ENCODE measurements at regions not wholly inside any gene's neighbourhood (a gene's known extent, or its start where the extent isn't known, plus 50 kb on each side); places are given as distances from the start of the nearest gene placed in this dataset.

- Histone ChIP-seq H3K36me3 (ENCODE audit: insufficient read depth, low read length) (no peaks in the 10 kb centered on the region), H3K9me3 (ENCODE audit: low read length) (no peaks in the 10 kb centered on the region), H3K4me1 (ENCODE audit: insufficient read depth, low read length) (no peaks in the 10 kb centered on the region), H3K4me3 (ENCODE audit: low read length) (no peak overlapping the region), H2AFZ (ENCODE audit: low read depth, low read length) (no peak overlapping the region), H3K27me3 (ENCODE audit: insufficient read depth, low read length) (no peaks in the 10 kb centered on the region)
These were observed 224.4 kb downstream of the BCAS1 start for GRCh38 chr20:53845980-53846379.

GRCh38 chr20:53844259-53844658, 226.1 kb downstream of the BCAS1 start:
- no peaks in the 10 kb centered on the region for H3K36me3 ChIP-seq (ENCODE audit: insufficient read depth, low read length)
- no peaks in the 10 kb centered on the region for H3K4me1 ChIP-seq (ENCODE audit: insufficient read depth, low read length)
- no peak overlapping the region for H3K4me3 ChIP-seq (ENCODE audit: low read length)
- no peaks in the 10 kb centered on the region for H3K9me3 ChIP-seq (ENCODE audit: low read length)
- no peak overlapping the region for H2AFZ ChIP-seq (ENCODE audit: low read depth, low read length)
- no peaks in the 10 kb centered on the region for H3K27me3 ChIP-seq (ENCODE audit: insufficient read depth, low read length)

- no peaks in the 10 kb centered on the region for H3K27me3 ChIP-seq (ENCODE audit: insufficient read depth, low read length)
These were observed 226.7 kb downstream of the BCAS1 start for GRCh38 chr20:53843645-53844044.

GRCh38 chr20:53842301-53843099, 227.9 kb downstream of the BCAS1 start:
- Histone ChIP-seq H3K4me3 (ENCODE audit: low read length) (no peak overlapping the region), H3K27me3 (ENCODE audit: insufficient read depth, low read length) (no peaks in the 10 kb centered on the region), H3K9me3 (ENCODE audit: low read length) (no peaks in the 10 kb centered on the region), H3K36me3 (ENCODE audit: insufficient read depth, low read length) (no peaks in the 10 kb centered on the region), H2AFZ (ENCODE audit: low read depth, low read length) (no peak overlapping the region), H3K4me1 (ENCODE audit: insufficient read depth, low read length) (no peaks in the 10 kb centered on the region)

More at GRCh38 chr20:53843645-53844044, 226.7 kb downstream of the BCAS1 start:
- Histone ChIP-seq H3K9me3 (ENCODE audit: low read length) (no peaks in the 10 kb centered on the region), H3K4me3 (ENCODE audit: low read length) (no peak overlapping the region), H3K4me1 (ENCODE audit: insufficient read depth, low read length) (no peaks in the 10 kb centered on the region), H3K36me3 (ENCODE audit: insufficient read depth, low read length) (no peaks in the 10 kb centered on the region), H2AFZ (ENCODE audit: low read depth, low read length) (no peak overlapping the region)

- no peak overlapping the region for H2AFZ ChIP-seq (ENCODE audit: low read depth, low read length)
- no peaks in the 10 kb centered on the region for H3K9me3 ChIP-seq (ENCODE audit: low read length)
- no peaks in the 10 kb centered on the region for H3K36me3 ChIP-seq (ENCODE audit: insufficient read depth, low read length)
- no peaks in the 10 kb centered on the region for H3K27me3 ChIP-seq (ENCODE audit: insufficient read depth, low read length)
- no peak overlapping the region for H3K4me3 ChIP-seq (ENCODE audit: low read length)
- H3K4me1 ChIP-seq (ENCODE audit: insufficient read depth, low read length), result no peaks in the 10 kb centered on the region
These were observed 228.7 kb downstream of the BCAS1 start for GRCh38 chr20:53841741-53842140.

GRCh38 chr20:53840532-53840931, 229.9 kb downstream of the BCAS1 start:
- no peaks in the 10 kb centered on the region for H3K9me3 ChIP-seq (ENCODE audit: low read length)
- H3K27me3 ChIP-seq (ENCODE audit: insufficient read depth, low read length), result no peaks in the 10 kb centered on the region
- no peak overlapping the region for H3K4me3 ChIP-seq (ENCODE audit: low read length)
- H2AFZ ChIP-seq (ENCODE audit: low read depth, low read length), result no peak overlapping the region
- no peaks in the 10 kb centered on the region for H3K36me3 ChIP-seq (ENCODE audit: insufficient read depth, low read length)
- no peaks in the 10 kb centered on the region for H3K4me1 ChIP-seq (ENCODE audit: insufficient read depth, low read length)

GRCh38 chr20:53839423-53840176, 230.8 kb downstream of the BCAS1 start:
- no peak overlapping the region for H2AFZ ChIP-seq (ENCODE audit: low read depth, low read length)
- H3K4me3 ChIP-seq (ENCODE audit: low read length), result no peak overlapping the region

GRCh38 chr20:53838311-53838868, 232.0 kb downstream of the BCAS1 start:
- Histone ChIP-seq H3K4me1 (ENCODE audit: insufficient read depth, low read length) (no peaks in the 10 kb centered on the region), H3K27me3 (ENCODE audit: insufficient read depth, low read length) (no peaks in the 10 kb centered on the region), H3K36me3 (ENCODE audit: insufficient read depth, low read length) (no peaks in the 10 kb centered on the region), H3K9me3 (ENCODE audit: low read length) (no peaks in the 10 kb centered on the region), H2AFZ (ENCODE audit: low read depth, low read length) (no peak overlapping the region), H3K4me3 (ENCODE audit: low read length) (no peak overlapping the region)

More at GRCh38 chr20:53839423-53840176, 230.8 kb downstream of the BCAS1 start:
- H3K36me3 ChIP-seq (ENCODE audit: insufficient read depth, low read length), result no peaks in the 10 kb centered on the region
- H3K27me3 ChIP-seq (ENCODE audit: insufficient read depth, low read length), result no peaks in the 10 kb centered on the region
- no peaks in the 10 kb centered on the region for H3K4me1 ChIP-seq (ENCODE audit: insufficient read depth, low read length)
- no peaks in the 10 kb centered on the region for H3K9me3 ChIP-seq (ENCODE audit: low read length)

- H3K27me3 ChIP-seq (ENCODE audit: insufficient read depth, low read length), result no peaks in the 10 kb centered on the region
These were observed 233.1 kb downstream of the BCAS1 start for GRCh38 chr20:53837126-53837826.

GRCh38 chr20:53834749-53835148, 235.6 kb downstream of the BCAS1 start:
- Histone ChIP-seq H3K36me3 (ENCODE audit: insufficient read depth, low read length) (no peaks in the 10 kb centered on the region), H3K9me3 (ENCODE audit: low read length) (no peaks in the 10 kb centered on the region), H3K4me1 (ENCODE audit: insufficient read depth, low read length) (no peaks in the 10 kb centered on the region), H3K4me3 (ENCODE audit: low read length) (no peak overlapping the region), H2AFZ (ENCODE audit: low read depth, low read length) (no peak overlapping the region), H3K27me3 (ENCODE audit: insufficient read depth, low read length) (no peaks in the 10 kb centered on the region)

More at GRCh38 chr20:53837126-53837826, 233.1 kb downstream of the BCAS1 start:
- H2AFZ ChIP-seq (ENCODE audit: low read depth, low read length), result no peak overlapping the region
- no peaks in the 10 kb centered on the region for H3K9me3 ChIP-seq (ENCODE audit: low read length)
- no peaks in the 10 kb centered on the region for H3K4me1 ChIP-seq (ENCODE audit: insufficient read depth, low read length)
- no peaks in the 10 kb centered on the region for H3K36me3 ChIP-seq (ENCODE audit: insufficient read depth, low read length)
- H3K4me3 ChIP-seq (ENCODE audit: low read length), result no peak overlapping the region

GRCh38 chr20:53834062-53834442, 236.3 kb downstream of the BCAS1 start:
- no peaks in the 10 kb centered on the region for H3K27me3 ChIP-seq (ENCODE audit: insufficient read depth, low read length)
- H3K4me3 ChIP-seq (ENCODE audit: low read length), result no peak overlapping the region
- no peaks in the 10 kb centered on the region for H3K9me3 ChIP-seq (ENCODE audit: low read length)
- no peaks in the 10 kb centered on the region for H3K36me3 ChIP-seq (ENCODE audit: insufficient read depth, low read length)
- peaks cover 7% of the 10 kb centered on the region for H3K4me1 ChIP-seq (ENCODE audit: insufficient read depth, low read length)
- H2AFZ ChIP-seq (ENCODE audit: low read depth, low read length), result no peak overlapping the region

GRCh38 chr20:53833333-53834061, 236.9 kb downstream of the BCAS1 start:
- peaks cover 12% of the 10 kb centered on the region for H3K4me1 ChIP-seq (ENCODE audit: insufficient read depth, low read length)
- no peak overlapping the region for H2AFZ ChIP-seq (ENCODE audit: low read depth, low read length)
- H3K4me3 ChIP-seq (ENCODE audit: low read length), result no peak overlapping the region
- H3K36me3 ChIP-seq (ENCODE audit: insufficient read depth, low read length), result no peaks in the 10 kb centered on the region
- H3K27me3 ChIP-seq (ENCODE audit: insufficient read depth, low read length), result no peaks in the 10 kb centered on the region
- H3K9me3 ChIP-seq (ENCODE audit: low read length), result no peaks in the 10 kb centered on the region

All from neuron (in vitro differentiated cells).